WTC11 (cell line): ENCODE measurements at regions not wholly inside any gene's neighbourhood (a gene's known extent, or its start where the extent isn't known, plus 50 kb on each side); places are given as distances from the start of the nearest gene placed in this dataset.

Source experiments
- ATF3 ChIP-seq: sonication (generic); formaldehyde crosslinking; conservative IDR thresholded peaks from 2 replicates; pipeline ENCODE4 v1.8.1; 2022; ENCODE audit warnings: mild to moderate bottlenecking, missing genetic modification reagents
- CREM ChIP-seq: sonication (generic); formaldehyde crosslinking; IDR thresholded peaks from 2 replicates; pipeline ENCODE4 v1.8.1; 2022; ENCODE audit warnings: mild to moderate bottlenecking, missing genetic modification reagents, moderate library complexity
- CTCF ChIP-seq: fragments of 200-600 bp; IDR thresholded peaks from 2 replicates; pipeline ENCODE4 v1.8.0; 2022; ENCODE audit warnings: antibody characterized with exemption
- ELF4 ChIP-seq: sonication (generic); formaldehyde crosslinking; IDR thresholded peaks from 2 replicates; pipeline ENCODE4 v1.8.1; 2022; ENCODE audit warnings: low read depth, mild to moderate bottlenecking, moderate library complexity, missing genetic modification reagents
- GRHL2 ChIP-seq: fragments of 250-450 bp; sonication (Bioruptor Pico); IDR thresholded peaks from 2 replicates; pipeline ENCODE4 v1.8.0; 2022; ENCODE audit warnings: mild to moderate bottlenecking, moderate library complexity; ENCODE audit not compliant: insufficient replicate concordance, severe bottlenecking
- NR1H2 ChIP-seq: sonication (generic); formaldehyde crosslinking; IDR thresholded peaks from 2 replicates; pipeline ENCODE4 v1.9.0; 2021; ENCODE audit warnings: mild to moderate bottlenecking, moderate library complexity, missing genetic modification reagents
- RELA ChIP-seq: sonication (generic); formaldehyde crosslinking; IDR thresholded peaks from 2 replicates; pipeline ENCODE4 v1.8.1; 2022; ENCODE audit warnings: missing genetic modification reagents, mild to moderate bottlenecking, borderline replicate concordance
- STAT6 ChIP-seq: sonication (generic); formaldehyde crosslinking; conservative IDR thresholded peaks from 2 replicates; pipeline ENCODE4 v1.8.1; 2023; ENCODE audit warnings: mild to moderate bottlenecking, low read depth, missing genetic modification reagents, moderate library complexity
- TP53 ChIP-seq: sonication (generic); formaldehyde crosslinking; IDR thresholded peaks from 2 replicates; pipeline ENCODE4 v1.8.1; 2023; ENCODE audit warnings: mild to moderate bottlenecking, missing genetic modification reagents
- ZBTB21 ChIP-seq: sonication (generic); formaldehyde crosslinking; IDR thresholded peaks from 2 replicates; pipeline ENCODE4 v1.8.1; 2023; ENCODE audit warnings: mild to moderate bottlenecking, missing genetic modification reagents, borderline replicate concordance
- ZBTB43 ChIP-seq: sonication (generic); formaldehyde crosslinking; IDR thresholded peaks from 2 replicates; pipeline ENCODE4 v1.8.1; 2023; ENCODE audit warnings: mild to moderate bottlenecking, missing genetic modification reagents
- ZNF121 ChIP-seq: sonication (generic); formaldehyde crosslinking; IDR thresholded peaks from 2 replicates; pipeline ENCODE4 v1.8.0; 2023; ENCODE audit warnings: missing genetic modification reagents
- ZNF138 ChIP-seq: sonication (generic); formaldehyde crosslinking; conservative IDR thresholded peaks from 2 replicates; pipeline ENCODE4 v1.8.1; 2022; ENCODE audit warnings: mild to moderate bottlenecking, moderate library complexity, missing genetic modification reagents

GRCh38 chr13:28564030-28564429, 69.1 kb upstream of the FLT1 start:
- no peak for TF ChIP-seq ELF4 (CRISPR knock-in tag)
- no peak for TF ChIP-seq CTCF
- TF ChIP-seq TP53 (CRISPR knock-in tag) = no peak
- no peak for TF ChIP-seq ZBTB21 (CRISPR knock-in tag)
- no peak for TF ChIP-seq GRHL2 (CRISPR knock-in tag)
- no peak for TF ChIP-seq ZNF138 (CRISPR knock-in tag)
- no peak for TF ChIP-seq ZNF121 (CRISPR knock-in tag)
- TF ChIP-seq NR1H2 (CRISPR knock-in tag) = no peak
- TF ChIP-seq ATF3 = no peak
- TF ChIP-seq RELA (CRISPR knock-in tag) = no peak
- no peak for TF ChIP-seq CREM (CRISPR knock-in tag)
- TF ChIP-seq ZBTB43 (CRISPR knock-in tag) = no peak
- TF ChIP-seq STAT6 = no peak
